GM23248 (cell line): ENCODE measurements at regions not wholly inside any gene's neighbourhood (a gene's known extent, or its start where the extent isn't known, plus 50 kb on each side); places are given as distances from the start of the nearest gene placed in this dataset.

Source experiments
- DNase-seq: peaks from one replicate; pipeline ENCODE4 v3.0.0-alpha.2; 2015
- H2AFZ ChIP-seq: fragments of 200-600 bp; sonication (generic); 2 replicates; pipeline ENCODE4 v1.6.1; 2016; ENCODE audit warnings: antibody characterized with exemption
- H3F3A ChIP-seq: fragments of 200-600 bp; sonication (generic); 2 replicates; pipeline ENCODE4 v1.6.1; 2016; ENCODE audit warnings: mild to moderate bottlenecking, antibody characterized with exemption, mixed run types; ENCODE audit not compliant: insufficient read depth
- H3K27ac ChIP-seq: fragments of 200-600 bp; sonication (generic); 2 replicates; pipeline ENCODE4 v1.5.1; 2016; ENCODE audit warnings: mild to moderate bottlenecking
- H3K27me3 ChIP-seq: fragments of 200-600 bp; sonication (generic); replicated peaks from 2 replicates; pipeline ENCODE4 v1.6.1; 2016; ENCODE audit warnings: mild to moderate bottlenecking; ENCODE audit not compliant: insufficient read depth
- H3K36me3 ChIP-seq: fragments of 200-600 bp; sonication (generic); 2 replicates; pipeline ENCODE4 v1.6.1; 2016; ENCODE audit warnings: low read depth, mild to moderate bottlenecking
- H3K4me1 ChIP-seq: fragments of 200-600 bp; sonication (generic); 2 replicates; pipeline ENCODE4 v1.6.1; 2016; ENCODE audit warnings: mild to moderate bottlenecking; ENCODE audit not compliant: insufficient read depth
- H3K4me2 ChIP-seq: fragments of 200-600 bp; sonication (generic); one replicate; pipeline ENCODE4 v1.6.1; 2016; ENCODE audit warnings: mild to moderate bottlenecking; ENCODE audit not compliant: unreplicated experiment
- H3K4me3 ChIP-seq: fragments of 200-600 bp; sonication (generic); 2 replicates; pipeline ENCODE4 v1.5.1; 2016; ENCODE audit warnings: mild to moderate bottlenecking
- H3K79me2 ChIP-seq: fragments of 200-600 bp; sonication (generic); 2 replicates; pipeline ENCODE4 v1.6.1; 2016; ENCODE audit warnings: mild to moderate bottlenecking; ENCODE audit not compliant: insufficient read depth
- H3K9ac ChIP-seq: fragments of 200-600 bp; sonication (generic); 2 replicates; pipeline ENCODE4 v1.6.1; 2016; ENCODE audit warnings: mild to moderate bottlenecking
- H3K9me2 ChIP-seq: fragments of 200-600 bp; sonication (generic); 2 replicates; pipeline ENCODE4 v1.6.1; 2016; ENCODE audit warnings: mixed run types, mild to moderate bottlenecking, moderate library complexity; ENCODE audit not compliant: insufficient read depth
- H3K9me3 ChIP-seq: fragments of 200-600 bp; sonication (generic); one replicate; pipeline ENCODE4 v1.6.1; 2017; ENCODE audit warnings: low read depth
- H4K20me1 ChIP-seq: fragments of 200-600 bp; sonication (generic); 2 replicates; pipeline ENCODE4 v1.6.0; 2016; ENCODE audit not compliant: insufficient read depth
- EZH2 ChIP-seq: fragments of 200-600 bp; sonication (generic); IDR thresholded peaks from 2 replicates; pipeline ENCODE4 v1.6.1; 2018; ENCODE audit warnings: antibody characterized with exemption, mild to moderate bottlenecking; ENCODE audit not compliant: insufficient read depth, poor library complexity, severe bottlenecking
- EZH2phosphoT487 ChIP-seq: fragments of 200-600 bp; sonication (generic); IDR thresholded peaks from 2 replicates; pipeline ENCODE4 v1.6.1; 2018; ENCODE audit warnings: antibody characterized with exemption, moderate library complexity, mild to moderate bottlenecking, low read depth; ENCODE audit not compliant: insufficient read depth
- WGBS, 2 experiments: methylation state at CpG; one replicate each; pipeline ENCODE4 v1.1.6; 2015 to 2017; ENCODE audit warnings: low lambda C conversion rate in 2 of 2, low coverage in 1 of 2; ENCODE audit errors: missing lambda C conversion rate in 2 of 2; 5-methylcytosine and 5-hydroxymethylcytosine counted together
- in situ Hi-C: fragments of 300-500 bp; cut with MboI; formaldehyde crosslinking; loops from 2 replicates; pipeline ENCODE4 v1.15.0; 2020

DNA sequence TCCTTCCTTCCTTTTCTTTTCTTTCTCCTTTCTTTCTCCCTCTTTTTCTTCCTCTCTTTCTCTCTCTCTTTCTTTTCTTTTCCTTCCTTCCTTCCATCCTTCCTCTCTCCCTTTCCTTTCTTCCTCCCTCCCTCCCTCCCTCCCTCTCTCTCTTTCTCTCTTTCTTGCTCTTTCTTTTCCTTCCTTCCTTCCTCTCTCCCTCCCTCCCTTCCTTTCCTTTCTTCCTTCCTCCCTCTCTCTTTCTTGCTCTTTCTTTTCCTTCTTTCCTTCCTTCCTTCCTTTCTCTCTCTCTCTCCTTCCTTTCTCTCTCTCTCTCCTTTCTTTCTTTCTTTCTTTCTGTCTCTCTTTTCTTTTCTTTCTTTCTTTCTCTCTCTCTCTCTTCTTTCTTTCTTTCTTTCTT, 207.6 kb downstream of the ATP23 start:
- H3K9me2 ChIP-seq: no peaks in the 10 kb centered on the region
- H3K4me2 ChIP-seq: no peak overlapping the region
- no peaks in the 10 kb centered on the region for H3F3A ChIP-seq
- no peaks in the 10 kb centered on the region for H3K27me3 ChIP-seq
- 0 out of 2 replicates have a peak, but pooled peaks cover 3% of the 10 kb centered on the region for H3K4me1 ChIP-seq
- in situ Hi-C loops: no loop called here
- H3K4me3 ChIP-seq: no peak overlapping the region
- TF ChIP-seq EZH2: no peak
- no peak for TF ChIP-seq EZH2phosphoT487
- H3K9ac ChIP-seq: no peak overlapping the region
- no peak for DNase-seq
- no peaks in the 10 kb centered on the region for H3K9me3 ChIP-seq
- H4K20me1 ChIP-seq: no peaks in the 10 kb centered on the region
- H2AFZ ChIP-seq: no peak overlapping the region
- H3K79me2 ChIP-seq: no peaks in the 10 kb centered on the region
- no peak overlapping the region for H3K27ac ChIP-seq
- H3K36me3 ChIP-seq: no peaks in the 10 kb centered on the region

DNA sequence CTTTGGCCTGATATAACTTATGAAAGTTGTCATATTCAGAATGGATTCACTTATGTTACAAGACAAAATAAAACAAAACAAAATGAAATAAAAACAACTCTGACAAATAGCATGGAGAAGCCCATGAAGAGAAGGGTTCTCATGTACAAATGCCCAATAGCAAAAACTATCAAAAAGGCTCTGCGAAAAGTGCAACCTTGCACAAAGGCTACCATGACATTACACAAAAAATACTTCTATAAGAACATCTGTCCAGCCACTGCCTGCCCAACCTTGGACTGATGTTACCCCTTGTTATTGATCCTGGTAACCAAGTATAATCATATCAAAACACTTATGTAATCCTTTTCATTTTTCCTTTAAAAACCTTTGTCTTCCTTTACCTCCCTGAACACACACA, 213.0 kb downstream of the ATP23 start:
- no peak overlapping the region for H3K9ac ChIP-seq
- H3K9me2 ChIP-seq: no peaks in the 10 kb centered on the region
- H3K27me3 ChIP-seq: no peaks in the 10 kb centered on the region
- no peaks in the 10 kb centered on the region for H3K36me3 ChIP-seq
- no peak overlapping the region for H2AFZ ChIP-seq
- H3K9me3 ChIP-seq: no peaks in the 10 kb centered on the region
- H3F3A ChIP-seq: no peaks in the 10 kb centered on the region
- no peaks in the 10 kb centered on the region for H4K20me1 ChIP-seq
- H3K79me2 ChIP-seq: no peaks in the 10 kb centered on the region
- TF ChIP-seq EZH2 (no peak), EZH2phosphoT487 (no peak)
- no peak overlapping the region for H3K4me2 ChIP-seq
- WGBS, 2 experiments: 88 to 90% methylated on average over 1 of the region's 1 CpG
- DNase-seq: no peak
- no peak overlapping the region for H3K27ac ChIP-seq
- H3K4me3 ChIP-seq: no peak overlapping the region
- no peaks in the 10 kb centered on the region for H3K4me1 ChIP-seq
- in situ Hi-C loops: no loop called here

DNA sequence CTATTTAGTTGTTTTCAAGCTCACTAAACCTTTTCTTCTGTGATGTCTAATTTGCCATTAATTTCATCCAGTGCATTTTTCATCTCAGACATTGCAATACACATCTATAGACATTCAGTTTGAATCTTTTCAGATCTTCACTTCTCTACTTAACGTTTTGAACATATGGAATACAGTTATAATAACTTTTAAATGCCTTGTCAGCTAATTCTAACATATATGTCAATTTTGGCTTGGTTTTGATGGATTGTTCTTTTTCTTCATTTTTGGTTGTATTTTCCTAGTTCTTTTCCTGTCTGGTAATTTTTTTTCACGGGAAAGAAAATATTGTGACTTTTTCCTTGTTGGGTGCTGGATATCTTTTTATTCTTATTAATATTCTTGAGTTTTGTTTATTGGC, 215.3 kb downstream of the ATP23 start:
- no peak overlapping the region for H3K4me2 ChIP-seq
- TF ChIP-seq EZH2phosphoT487 (no peak), EZH2 (no peak)
- no peaks in the 10 kb centered on the region for H3K79me2 ChIP-seq
- H3K36me3 ChIP-seq: no peaks in the 10 kb centered on the region
- H3K4me3 ChIP-seq: no peak overlapping the region
- H3F3A ChIP-seq: no peaks in the 10 kb centered on the region
- H3K9me2 ChIP-seq: no peaks in the 10 kb centered on the region
- H3K27ac ChIP-seq: no peak overlapping the region
- H3K9me3 ChIP-seq: no peaks in the 10 kb centered on the region
- H3K9ac ChIP-seq: no peak overlapping the region
- 22% methylated on average over 2 of the region's 2 CpGs for WGBS, 2 experiments
- H3K27me3 ChIP-seq: peaks cover 6% of the 10 kb centered on the region; the same call in 1 of the 2 replicates
- DNase-seq: no peak
- in situ Hi-C loops: no loop called here
- H2AFZ ChIP-seq: no peak overlapping the region
- no peaks in the 10 kb centered on the region for H4K20me1 ChIP-seq
- no peaks in the 10 kb centered on the region for H3K4me1 ChIP-seq

DNA sequence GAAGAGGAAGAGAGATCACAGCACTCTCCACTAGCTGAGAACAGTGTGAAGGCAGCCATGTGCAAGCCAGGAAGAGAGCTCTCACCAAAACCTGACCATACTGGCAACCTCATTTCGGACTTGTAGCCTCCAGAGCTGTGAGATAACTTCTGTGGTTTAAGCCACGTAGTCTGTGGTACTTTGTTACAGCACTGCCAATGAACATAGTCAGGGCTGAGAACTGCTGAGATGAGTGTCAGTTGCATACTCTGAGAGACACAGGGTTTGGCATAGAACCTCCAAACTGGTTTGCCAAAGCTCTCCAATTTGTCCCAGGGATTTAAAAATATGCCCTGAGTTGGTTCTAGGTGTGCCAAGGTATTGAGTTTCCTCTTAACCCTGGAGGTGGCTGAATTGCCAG, 218.6 kb downstream of the ATP23 start:
- H2AFZ ChIP-seq: no peak overlapping the region
- 7 to 15% methylated on average over 2 of the region's 2 CpGs for WGBS, 2 experiments
- H3K4me3 ChIP-seq: no peak overlapping the region
- TF ChIP-seq EZH2phosphoT487 (no peak), EZH2 (no peak)
- H3F3A ChIP-seq: no peaks in the 10 kb centered on the region
- no peaks in the 10 kb centered on the region for H3K9me3 ChIP-seq
- H3K9me2 ChIP-seq: no peaks in the 10 kb centered on the region
- H3K36me3 ChIP-seq: no peaks in the 10 kb centered on the region
- in situ Hi-C loops: no loop called here
- H3K4me2 ChIP-seq: no peak overlapping the region
- no peaks in the 10 kb centered on the region for H4K20me1 ChIP-seq
- H3K27me3 ChIP-seq: peaks cover 6% of the 10 kb centered on the region; the same call in 1 of the 2 replicates
- H3K4me1 ChIP-seq: no peaks in the 10 kb centered on the region
- DNase-seq: no peak
- no peaks in the 10 kb centered on the region for H3K79me2 ChIP-seq
- H3K27ac ChIP-seq: no peak overlapping the region
- no peak overlapping the region for H3K9ac ChIP-seq

DNA sequence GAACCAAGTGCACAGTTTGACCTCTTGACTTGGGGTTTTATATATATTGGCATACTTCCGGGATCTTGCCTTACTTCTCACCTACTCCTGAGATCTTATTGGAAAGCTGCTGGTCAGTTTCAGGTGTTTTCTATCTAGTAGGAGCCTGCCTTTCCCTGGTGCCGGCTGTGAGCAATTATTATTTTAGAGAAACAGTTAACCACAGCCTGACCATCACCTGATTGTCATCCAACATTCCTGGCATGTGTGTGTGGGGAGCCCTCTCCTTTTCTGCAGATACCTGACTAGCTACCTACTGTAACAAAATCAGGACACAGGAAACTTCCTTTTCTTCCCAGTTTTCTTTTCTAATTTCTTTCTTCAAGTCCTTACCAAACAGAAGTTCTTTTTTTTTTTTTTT, 220.4 kb downstream of the ATP23 start:
- in situ Hi-C loops: no loop called here
- Histone ChIP-seq H3K36me3 (no peaks in the 10 kb centered on the region), H3K9ac (no peak overlapping the region), H3K79me2 (no peaks in the 10 kb centered on the region), H3K27me3 (peaks cover 6% of the 10 kb centered on the region; the same call in 1 of the 2 replicates), H3K27ac (no peak overlapping the region), H3K4me1 (no peaks in the 10 kb centered on the region), H3F3A (no peaks in the 10 kb centered on the region), H3K4me3 (no peak overlapping the region), H3K4me2 (no peak overlapping the region), H4K20me1 (no peaks in the 10 kb centered on the region), H2AFZ (no peak overlapping the region), H3K9me2 (no peaks in the 10 kb centered on the region), H3K9me3 (no peaks in the 10 kb centered on the region)
- no peak for DNase-seq
- no peak for TF ChIP-seq EZH2
- no peak for TF ChIP-seq EZH2phosphoT487
- WGBS, 2 experiments: 33 to 40% methylated on average over 2 of the region's 2 CpGs
